Parathyroid adenoma (tissue), 2 donors: ENCODE measurements at regions not wholly inside any gene's neighbourhood (a gene's known extent, or its start where the extent isn't known, plus 50 kb on each side); places are given as distances from the start of the nearest gene placed in this dataset.

ENCODE experiments used
- H2AFZ ChIP-seq: fragments of 300-600 bp; sonication (generic); one replicate; pipeline ENCODE4 v1.7.0; 2017; ENCODE audit warnings: antibody characterized with exemption, mild to moderate bottlenecking
- H3K27ac ChIP-seq: fragments of 300-600 bp; sonication (generic); one replicate; pipeline ENCODE4 v1.7.0; 2017
- H3K27me3 ChIP-seq: fragments of 300-600 bp; sonication (generic); one replicate; pipeline ENCODE4 v1.7.0; 2017; ENCODE audit warnings: low read length; ENCODE audit not compliant: control insufficient read depth, insufficient read depth
- H3K36me3 ChIP-seq: fragments of 300-600 bp; sonication (generic); one replicate; pipeline ENCODE4 v1.7.0; 2017; ENCODE audit warnings: low read length; ENCODE audit not compliant: control insufficient read depth, insufficient read depth
- H3K4me1 ChIP-seq: fragments of 300-600 bp; sonication (generic); one replicate; pipeline ENCODE4 v1.7.0; 2017; ENCODE audit warnings: control low read depth
- H3K4me2 ChIP-seq: fragments of 300-600 bp; sonication (generic); one replicate; pipeline ENCODE4 v1.7.0; 2017; ENCODE audit warnings: low read length
- H3K4me3 ChIP-seq: fragments of 300-600 bp; sonication (generic); one replicate; pipeline ENCODE4 v1.7.0; 2017; ENCODE audit warnings: low read depth, low read length
- H3K79me2 ChIP-seq: fragments of 300-600 bp; sonication (generic); one replicate; pipeline ENCODE4 v1.7.0; 2017; ENCODE audit warnings: control low read depth
- H3K9ac ChIP-seq: fragments of 300-600 bp; sonication (generic); one replicate; pipeline ENCODE4 v1.7.0; 2017; ENCODE audit warnings: mild to moderate bottlenecking
- H3K9me3 ChIP-seq: fragments of 300-600 bp; sonication (generic); one replicate; pipeline ENCODE4 v1.7.0; 2017; ENCODE audit warnings: low read length; ENCODE audit not compliant: control insufficient read depth
- CTCF ChIP-seq: fragments of 300-600 bp; sonication (generic); IDR thresholded peaks from one replicate; pipeline ENCODE4 v1.7.0; 2017; ENCODE audit warnings: antibody characterized with exemption, mild to moderate bottlenecking
- donor health status: primary hyperparathyroidism.

- Histone ChIP-seq H3K4me2 (no peak overlapping the region), H3K9me3 (no peaks in the 10 kb centered on the region), H3K4me1 (no peaks in the 10 kb centered on the region), H3K9ac (no peak overlapping the region), H2AFZ (no peak overlapping the region), H3K27ac (no peak overlapping the region), H3K79me2 (no peaks in the 10 kb centered on the region), H3K27me3 (no peaks in the 10 kb centered on the region), H3K36me3 (no peaks in the 10 kb centered on the region), H3K4me3 (no peak overlapping the region)
- TF ChIP-seq CTCF = no peak
Measured at GRCh38 chr5:51194671-51195070, 188.6 kb upstream of the ISL1 start.

GRCh38 chr5:51201024-51201423, 182.2 kb upstream of the ISL1 start:
- Histone ChIP-seq H3K36me3 (no peaks in the 10 kb centered on the region), H3K4me3 (no peak overlapping the region), H3K27me3 (no peaks in the 10 kb centered on the region), H3K4me2 (no peak overlapping the region), H3K79me2 (no peaks in the 10 kb centered on the region), H3K4me1 (no peaks in the 10 kb centered on the region), H3K9me3 (no peaks in the 10 kb centered on the region), H2AFZ (no peak overlapping the region), H3K27ac (no peak overlapping the region), H3K9ac (no peak overlapping the region)
- TF ChIP-seq CTCF = no peak

GRCh38 chr5:51201708-51202107, 181.5 kb upstream of the ISL1 start:
- H3K79me2 ChIP-seq = no peaks in the 10 kb centered on the region
- no peak for TF ChIP-seq CTCF
- no peak overlapping the region for H3K27ac ChIP-seq
- no peak overlapping the region for H3K4me3 ChIP-seq
- H3K9ac ChIP-seq = no peak overlapping the region
- H3K4me1 ChIP-seq = no peaks in the 10 kb centered on the region
- H3K27me3 ChIP-seq = no peaks in the 10 kb centered on the region
- H3K9me3 ChIP-seq = no peaks in the 10 kb centered on the region
- no peaks in the 10 kb centered on the region for H3K36me3 ChIP-seq
- no peak overlapping the region for H3K4me2 ChIP-seq
- H2AFZ ChIP-seq = no peak overlapping the region

GRCh38 chr5:51202161-51202560, 181.1 kb upstream of the ISL1 start:
- TF ChIP-seq CTCF = no peak
- no peaks in the 10 kb centered on the region for H3K79me2 ChIP-seq
- H3K27ac ChIP-seq = no peak overlapping the region
- H3K9ac ChIP-seq = no peak overlapping the region
- H3K4me1 ChIP-seq = no peaks in the 10 kb centered on the region
- no peak overlapping the region for H3K4me2 ChIP-seq
- H3K27me3 ChIP-seq = no peaks in the 10 kb centered on the region
- no peaks in the 10 kb centered on the region for H3K9me3 ChIP-seq
- no peaks in the 10 kb centered on the region for H3K36me3 ChIP-seq
- H3K4me3 ChIP-seq = no peak overlapping the region
- no peak overlapping the region for H2AFZ ChIP-seq

- Histone ChIP-seq H3K36me3 (no peaks in the 10 kb centered on the region), H3K4me1 (no peaks in the 10 kb centered on the region), H3K9ac (no peak overlapping the region), H3K4me2 (no peak overlapping the region), H3K9me3 (no peaks in the 10 kb centered on the region), H2AFZ (no peak overlapping the region), H3K27ac (no peak overlapping the region), H3K27me3 (no peaks in the 10 kb centered on the region), H3K79me2 (no peaks in the 10 kb centered on the region), H3K4me3 (no peak overlapping the region)
- TF ChIP-seq CTCF = no peak
Measured at GRCh38 chr5:51203598-51203997, 179.7 kb upstream of the ISL1 start.
